ENCODE measurements at regions not wholly inside any gene's neighbourhood (a gene's known extent, or its start where the extent isn't known, plus 50 kb on each side); places are given as distances from the start of the nearest gene placed in this dataset.

DNA sequence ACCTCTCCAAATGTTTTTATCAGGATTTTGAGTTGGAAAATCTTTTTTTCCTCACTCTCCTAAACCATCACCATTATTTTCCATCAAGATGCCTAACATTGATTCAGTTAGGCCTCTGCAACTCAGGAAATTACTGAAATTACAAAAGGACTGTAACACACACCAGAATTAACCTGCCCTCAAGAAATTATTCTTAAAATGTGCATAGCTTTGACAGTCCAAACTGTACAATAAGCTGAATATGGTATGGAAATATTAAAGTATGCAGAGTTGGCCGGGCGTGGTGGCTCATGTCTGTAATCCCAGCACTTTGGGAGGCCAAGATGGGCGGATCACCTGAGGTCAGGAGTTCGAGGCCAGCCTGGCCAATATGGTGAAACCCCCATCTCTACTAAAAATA, 50.2 kb upstream of the PHLPP1 start:
- POLR2A ChIA-PET (ENCODE audit: unreplicated experiment) = no interaction called here
- Histone ChIP-seq H3K4me3 (ENCODE audit: low read length) (no peak overlapping the region), H3K27me3 (ENCODE audit: low read length) (no peaks in the 10 kb centered on the region), H3K36me3 (ENCODE audit: low read depth, low read length) (no peaks in the 10 kb centered on the region), H4K20me1 (ENCODE audit: low read length) (no peaks in the 10 kb centered on the region), H3K9me3 (ENCODE audit: low read length) (no peaks in the 10 kb centered on the region), H3K27ac (ENCODE audit: low read length) (no peak overlapping the region), H3K9ac (ENCODE audit: low read length) (no peak overlapping the region), H2AFZ (ENCODE audit: low read length) (no peak overlapping the region), H3K4me2 (ENCODE audit: low read length) (no peak overlapping the region), H3K4me1 (ENCODE audit: insufficient read depth, low read length) (peaks cover 15% of the 10 kb centered on the region), H3K9me2 (replicated peaks; ENCODE audit: low read length) (no peaks in the 10 kb centered on the region), H3K79me2 (ENCODE audit: low read length) (no peaks in the 10 kb centered on the region), H3F3A (ENCODE audit: low read length, unreplicated experiment) (no peaks in the 10 kb centered on the region)
- DNase-seq (no peak), ATAC-seq (no peak)
- BruUV-seq (replicated peaks) = no TSS peak
- no peak for TF ChIP-seq EZH2phosphoT487 (IDR thresholded peaks at IDR 0.05; ENCODE audit: borderline replicate concordance, low read length)
- no peak for TF ChIP-seq EZH2 (IDR thresholded peaks at IDR 0.05; ENCODE audit: low read length, unreplicated experiment)
- TF ChIP-seq, protein P1, sequence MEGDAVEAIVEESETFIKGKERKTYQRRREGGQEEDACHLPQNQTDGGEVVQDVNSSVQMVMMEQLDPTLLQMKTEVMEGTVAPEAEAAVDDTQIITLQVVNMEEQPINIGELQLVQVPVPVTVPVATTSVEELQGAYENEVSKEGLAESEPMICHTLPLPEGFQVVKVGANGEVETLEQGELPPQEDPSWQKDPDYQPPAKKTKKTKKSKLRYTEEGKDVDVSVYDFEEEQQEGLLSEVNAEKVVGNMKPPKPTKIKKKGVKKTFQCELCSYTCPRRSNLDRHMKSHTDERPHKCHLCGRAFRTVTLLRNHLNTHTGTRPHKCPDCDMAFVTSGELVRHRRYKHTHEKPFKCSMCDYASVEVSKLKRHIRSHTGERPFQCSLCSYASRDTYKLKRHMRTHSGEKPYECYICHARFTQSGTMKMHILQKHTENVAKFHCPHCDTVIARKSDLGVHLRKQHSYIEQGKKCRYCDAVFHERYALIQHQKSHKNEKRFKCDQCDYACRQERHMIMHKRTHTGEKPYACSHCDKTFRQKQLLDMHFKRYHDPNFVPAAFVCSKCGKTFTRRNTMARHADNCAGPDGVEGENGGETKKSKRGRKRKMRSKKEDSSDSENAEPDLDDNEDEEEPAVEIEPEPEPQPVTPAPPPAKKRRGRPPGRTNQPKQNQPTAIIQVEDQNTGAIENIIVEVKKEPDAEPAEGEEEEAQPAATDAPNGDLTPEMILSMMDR (conservative IDR thresholded peaks at IDR 0.05; ENCODE audit: low read depth, low read length) = no peak
- CTCF ChIA-PET = no interaction called here
- intact Hi-C loops (cut with micrococcal nuclease) = no loop called here

Data from PC-3 (cell line).